ENCODE measurements at regions not wholly inside any gene's neighbourhood (a gene's known extent, or its start where the extent isn't known, plus 50 kb on each side); places are given as distances from the start of the nearest gene placed in this dataset.

DNA sequence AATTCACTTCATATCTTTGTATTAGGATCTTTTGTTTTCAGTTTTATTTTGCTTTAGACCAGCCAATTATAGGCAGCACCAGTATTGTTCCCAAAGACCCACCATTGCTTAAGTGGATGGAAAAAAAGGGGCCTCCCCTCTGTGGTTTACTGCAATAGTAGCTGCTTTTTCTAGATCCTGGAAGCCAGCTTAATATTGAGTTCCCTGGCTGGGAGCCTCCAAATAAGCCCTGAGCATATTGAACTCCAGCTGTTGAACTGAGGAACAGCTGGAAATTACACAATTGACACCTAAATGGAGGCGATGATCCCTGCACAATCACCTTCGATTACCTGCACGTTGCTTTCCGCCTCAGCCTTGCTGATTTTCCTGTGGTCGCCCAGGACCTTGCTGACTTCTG lies 576.0 kb downstream of the SOX6 start:
- Histone ChIP-seq H3K27ac (no peak overlapping the region), H3K36me3 (ENCODE audit: insufficient read depth, low read length) (no peaks in the 10 kb centered on the region), H3K9ac (ENCODE audit: insufficient read length) (no peak overlapping the region), H3K4me3 (no peak overlapping the region), H3K9me3 (ENCODE audit: low read depth, low read length) (no peaks in the 10 kb centered on the region)
- DNase-seq (ENCODE audit: low read depth, low spot score) = no peak
- TF ChIP-seq FOXP2 (optimal IDR thresholded peaks at IDR 0.05; ENCODE audit: control extremely low read depth, extremely low read length, insufficient read depth) (no peak), EZH2 (IDR thresholded peaks at IDR 0.05) (no peak), POLR2AphosphoS5 (IDR thresholded peaks at IDR 0.05; ENCODE audit: borderline replicate concordance, low read depth, low read length) (no peak)

DNA sequence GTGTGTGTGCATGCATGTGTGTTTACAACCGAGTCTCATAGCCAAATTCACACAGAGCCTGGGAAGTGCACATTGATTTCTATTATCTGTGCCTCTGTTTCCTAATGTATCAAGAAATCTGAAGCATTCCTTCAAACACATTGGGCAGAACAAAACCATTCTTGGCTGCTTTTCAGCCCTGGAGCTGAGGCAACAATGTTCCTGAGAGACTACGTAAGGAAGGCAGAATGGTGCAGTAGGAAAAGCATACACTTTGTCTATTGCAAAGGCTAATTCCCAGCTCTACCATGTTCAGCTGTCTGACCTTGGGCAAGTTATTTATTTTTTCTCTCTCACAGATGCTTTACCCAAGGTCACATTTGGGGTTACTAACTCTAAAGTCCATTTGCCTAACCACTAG lies 575.5 kb downstream of the SOX6 start:
- H3K9ac ChIP-seq (ENCODE audit: insufficient read length) = no peak overlapping the region
- H3K27ac ChIP-seq = no peak overlapping the region
- no peaks in the 10 kb centered on the region for H3K36me3 ChIP-seq (ENCODE audit: insufficient read depth, low read length)
- no peak for DNase-seq (ENCODE audit: low read depth, low spot score)
- TF ChIP-seq FOXP2 (optimal IDR thresholded peaks at IDR 0.05; ENCODE audit: control extremely low read depth, extremely low read length, insufficient read depth) (no peak), EZH2 (IDR thresholded peaks at IDR 0.05) (no peak), POLR2AphosphoS5 (IDR thresholded peaks at IDR 0.05; ENCODE audit: borderline replicate concordance, low read depth, low read length) (no peak)
- H3K9me3 ChIP-seq (ENCODE audit: low read depth, low read length) = no peaks in the 10 kb centered on the region
- no peak overlapping the region for H3K4me3 ChIP-seq

DNA sequence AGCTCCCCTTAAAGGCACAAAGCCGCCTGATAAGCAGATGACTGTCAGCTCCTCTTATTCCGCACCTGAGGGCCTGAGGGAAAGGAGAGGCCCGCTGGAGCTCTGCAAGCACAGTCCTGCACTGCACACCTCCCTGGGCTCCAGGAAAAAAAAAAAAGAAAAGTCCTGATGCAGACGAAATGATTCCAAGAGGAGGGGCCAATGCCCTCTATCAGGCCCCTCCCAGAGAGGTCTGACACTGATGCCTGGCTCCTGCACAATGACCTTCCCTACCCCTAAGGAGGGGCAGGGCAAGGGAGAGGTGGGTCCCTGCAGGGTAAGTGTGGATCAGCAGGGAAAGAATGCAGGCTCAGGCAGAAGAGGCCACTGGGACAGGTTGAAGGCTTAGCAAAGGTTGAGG lies 572.7 kb downstream of the SOX6 start:
- DNase-seq (ENCODE audit: low read depth, low spot score) = no peak
- no peak overlapping the region for H3K27ac ChIP-seq
- no peak for TF ChIP-seq EZH2 (IDR thresholded peaks at IDR 0.05)

DNA sequence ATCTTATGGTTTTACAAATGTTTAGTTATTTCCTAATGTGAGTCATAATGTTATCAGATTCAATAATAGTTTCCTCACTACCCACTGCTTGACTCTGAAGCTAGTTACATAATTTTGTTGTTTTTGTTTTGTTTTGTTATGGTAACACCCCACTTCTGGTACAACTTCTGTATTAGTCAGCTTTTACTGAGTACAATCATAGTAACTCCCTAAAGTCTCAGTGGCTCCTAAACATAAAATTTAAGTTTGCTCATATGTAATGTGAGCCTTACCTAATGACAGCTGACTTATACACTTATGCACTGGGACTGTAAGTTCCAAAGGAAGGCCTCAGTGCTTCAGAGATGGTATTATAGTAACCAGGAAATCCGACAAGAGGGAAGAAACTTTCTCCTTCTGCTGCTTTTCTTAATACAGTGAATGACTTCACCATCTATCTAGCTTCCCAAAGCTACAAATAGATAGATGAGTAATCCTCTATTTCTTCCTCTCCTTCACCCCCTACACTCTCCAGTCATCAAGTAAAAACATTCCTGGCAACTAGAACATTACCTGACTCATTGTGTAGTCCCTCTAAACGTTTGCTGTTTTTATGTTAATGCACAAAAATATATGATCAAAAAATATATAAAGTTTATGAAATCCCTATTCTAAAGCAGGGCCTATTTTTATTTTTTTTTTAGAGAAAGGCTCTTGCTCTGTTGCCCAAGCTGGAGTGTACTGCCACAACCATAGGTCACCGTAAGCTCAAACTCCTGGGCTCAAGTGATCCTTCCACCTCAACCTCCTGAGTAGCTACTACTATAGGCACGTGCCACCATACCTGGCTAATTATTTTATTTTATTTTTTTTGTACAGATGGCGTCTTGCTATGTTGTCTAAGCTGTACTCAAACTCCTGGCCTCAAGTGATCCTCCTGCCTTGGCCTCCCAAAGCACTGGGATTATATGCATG lies 563.0 kb downstream of the SOX6 start:
- Histone ChIP-seq H3K27ac (no peak overlapping the region), H3K9me3 (ENCODE audit: low read depth, low read length) (peaks cover 9% of the 10 kb centered on the region; the same call in 1 of the 2 replicates), H3K9ac (ENCODE audit: insufficient read length) (no peak overlapping the region), H3K36me3 (ENCODE audit: insufficient read depth, low read length) (no peaks in the 10 kb centered on the region), H3K4me3 (no peak overlapping the region)
- no peak for TF ChIP-seq POLR2AphosphoS5 (IDR thresholded peaks at IDR 0.05; ENCODE audit: borderline replicate concordance, low read depth, low read length)
- TF ChIP-seq FOXP2 (optimal IDR thresholded peaks at IDR 0.05; ENCODE audit: control extremely low read depth, extremely low read length, insufficient read depth) = no peak
- TF ChIP-seq EZH2 (IDR thresholded peaks at IDR 0.05) = no peak
- no peak for DNase-seq (ENCODE audit: low read depth, low spot score)

More for the DNA sequence above, 572.7 kb downstream of the SOX6 start:
- Histone ChIP-seq H3K4me3 (no peak overlapping the region), H3K36me3 (ENCODE audit: insufficient read depth, low read length) (no peaks in the 10 kb centered on the region), H3K9ac (ENCODE audit: insufficient read length) (no peak overlapping the region), H3K9me3 (ENCODE audit: low read depth, low read length) (no peaks in the 10 kb centered on the region)

DNA sequence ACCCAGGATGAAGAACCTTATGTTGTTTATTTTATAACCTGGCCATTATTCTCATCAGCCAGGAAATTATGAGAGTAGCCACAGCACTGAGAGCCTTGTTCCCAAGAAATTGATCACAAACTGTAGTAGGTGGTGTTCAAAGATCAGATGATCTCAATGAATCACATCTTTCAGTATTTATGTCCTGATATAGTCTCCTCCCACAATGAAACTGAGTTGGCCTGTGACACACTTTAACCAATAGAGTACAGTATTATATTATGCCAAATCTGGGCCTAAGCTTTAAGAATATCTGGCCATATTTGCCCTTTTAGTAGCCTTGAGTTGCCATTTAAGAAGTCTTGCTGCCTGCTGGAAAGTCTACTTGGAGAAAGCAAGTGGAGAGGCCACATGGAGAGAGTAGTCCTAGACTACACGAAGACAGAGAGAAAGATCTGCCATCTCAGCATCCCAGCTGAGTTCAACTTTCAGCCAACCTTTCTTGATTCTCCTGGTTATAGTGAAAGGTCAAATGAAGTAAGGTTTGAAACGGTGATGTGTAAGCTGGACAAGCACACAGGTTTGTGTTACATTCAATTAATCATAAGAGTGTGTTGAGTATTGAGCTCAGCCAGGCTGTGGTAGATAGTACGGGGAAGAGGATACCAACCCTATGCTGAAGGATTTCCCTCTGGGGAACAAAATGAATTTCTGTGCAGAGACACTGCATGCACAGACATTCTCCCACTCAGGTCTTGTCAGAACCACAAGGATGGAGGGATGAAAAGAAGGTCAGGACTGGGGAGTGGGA lies 561.8 kb downstream of the SOX6 start:
- no peak for DNase-seq (ENCODE audit: low read depth, low spot score)
- Histone ChIP-seq H3K27ac (no peak overlapping the region), H3K9me3 (ENCODE audit: low read depth, low read length) (peaks cover 9% of the 10 kb centered on the region; the same call in 1 of the 2 replicates), H3K9ac (ENCODE audit: insufficient read length) (no peak overlapping the region), H3K36me3 (ENCODE audit: insufficient read depth, low read length) (no peaks in the 10 kb centered on the region), H3K4me3 (no peak overlapping the region)
- TF ChIP-seq FOXP2 (optimal IDR thresholded peaks at IDR 0.05; ENCODE audit: control extremely low read depth, extremely low read length, insufficient read depth) (no peak), POLR2AphosphoS5 (IDR thresholded peaks at IDR 0.05; ENCODE audit: borderline replicate concordance, low read depth, low read length) (no peak), EZH2 (IDR thresholded peaks at IDR 0.05) (no peak)

DNA sequence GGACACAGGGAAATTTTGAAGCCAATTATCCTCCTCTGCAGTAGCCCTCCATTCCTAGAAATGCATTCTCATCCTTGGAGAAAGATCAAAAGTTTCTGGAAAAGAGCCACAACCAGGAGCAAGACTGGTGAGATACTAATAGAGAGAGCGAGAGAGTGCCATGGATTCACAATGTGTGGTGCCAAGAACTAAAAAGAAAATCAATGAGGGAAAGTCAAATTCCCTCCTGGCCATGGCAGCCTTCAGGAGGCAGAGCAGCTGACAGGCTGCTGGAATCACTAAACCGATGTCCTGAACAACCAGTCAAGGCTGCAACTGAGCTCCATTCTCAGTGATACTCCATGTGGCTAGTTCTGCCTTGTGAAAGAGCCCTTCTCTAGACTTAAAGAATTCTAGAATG lies 561.0 kb downstream of the SOX6 start:
- TF ChIP-seq FOXP2 (optimal IDR thresholded peaks at IDR 0.05; ENCODE audit: control extremely low read depth, extremely low read length, insufficient read depth) (no peak), POLR2AphosphoS5 (IDR thresholded peaks at IDR 0.05; ENCODE audit: borderline replicate concordance, low read depth, low read length) (no peak), EZH2 (IDR thresholded peaks at IDR 0.05) (no peak)
- no peak overlapping the region for H3K27ac ChIP-seq
- no peak overlapping the region for H3K9ac ChIP-seq (ENCODE audit: insufficient read length)
- DNase-seq (ENCODE audit: low read depth, low spot score) = no peak
- peaks cover 9% of the 10 kb centered on the region; the same call in 1 of the 2 replicates for H3K9me3 ChIP-seq (ENCODE audit: low read depth, low read length)
- H3K36me3 ChIP-seq (ENCODE audit: insufficient read depth, low read length) = no peaks in the 10 kb centered on the region
- no peak overlapping the region for H3K4me3 ChIP-seq

DNA sequence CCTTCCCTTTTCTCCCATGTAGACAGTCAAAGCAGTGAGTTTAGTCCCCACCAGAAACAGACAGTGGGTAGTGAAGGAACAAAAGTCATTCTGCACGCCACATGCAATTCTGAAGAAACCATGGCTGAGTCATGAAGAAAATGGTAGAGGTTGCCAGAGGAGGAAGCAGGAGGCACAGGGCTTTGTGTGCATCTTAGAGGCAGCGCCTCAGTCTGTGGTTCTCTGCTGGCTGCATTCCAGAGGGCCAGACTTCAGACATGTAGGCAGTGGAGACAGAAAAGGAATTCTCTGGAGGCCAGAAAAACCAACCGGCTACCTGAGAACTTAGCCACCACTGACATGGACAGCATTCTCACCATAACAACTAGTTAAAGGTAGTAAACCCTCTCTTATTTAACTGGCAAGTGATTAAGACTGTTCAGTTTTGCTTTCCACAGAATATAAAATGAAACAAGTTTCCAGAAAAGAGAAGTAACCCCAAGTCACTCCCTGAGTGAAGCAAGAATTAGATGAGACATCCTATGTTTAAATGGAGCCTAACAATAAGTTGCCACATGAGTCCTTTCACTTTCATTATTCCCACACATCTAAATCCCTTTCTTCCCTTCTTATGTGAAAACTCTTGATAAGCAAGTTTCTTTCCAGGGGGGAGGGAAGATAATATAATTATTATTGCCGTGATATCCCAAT lies 556.1 kb downstream of the SOX6 start:
- Histone ChIP-seq H3K4me3 (no peak overlapping the region), H3K27ac (no peak overlapping the region), H3K9ac (ENCODE audit: insufficient read length) (no peak overlapping the region), H3K36me3 (ENCODE audit: insufficient read depth, low read length) (no peaks in the 10 kb centered on the region), H3K9me3 (ENCODE audit: low read depth, low read length) (no peaks in the 10 kb centered on the region)
- TF ChIP-seq FOXP2 (optimal IDR thresholded peaks at IDR 0.05; ENCODE audit: control extremely low read depth, extremely low read length, insufficient read depth) = no peak
- TF ChIP-seq POLR2AphosphoS5 (IDR thresholded peaks at IDR 0.05; ENCODE audit: borderline replicate concordance, low read depth, low read length) = no peak
- no peak for TF ChIP-seq EZH2 (IDR thresholded peaks at IDR 0.05)
- DNase-seq (ENCODE audit: low read depth, low spot score) = no peak

DNA sequence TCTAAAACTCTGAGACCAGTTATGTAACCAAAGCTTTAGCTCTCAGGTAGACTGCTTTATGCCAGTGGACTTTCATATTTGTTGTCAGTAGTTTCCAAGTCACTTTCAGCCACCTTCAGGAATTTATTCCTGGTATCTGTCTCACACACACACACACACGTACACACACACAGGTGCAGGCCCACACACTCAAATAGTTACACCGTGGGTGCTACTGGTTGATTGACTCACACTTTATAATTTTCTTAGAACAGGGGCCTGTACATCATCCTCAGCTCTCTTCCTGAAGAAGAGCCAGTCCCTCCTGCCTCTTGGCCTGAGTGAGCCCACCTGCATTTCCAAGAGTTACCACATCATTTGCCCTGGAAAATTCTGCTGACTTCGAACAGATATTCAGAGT lies 555.2 kb downstream of the SOX6 start:
- DNase-seq (ENCODE audit: low read depth, low spot score) = no peak
- no peaks in the 10 kb centered on the region for H3K9me3 ChIP-seq (ENCODE audit: low read depth, low read length)
- no peaks in the 10 kb centered on the region for H3K36me3 ChIP-seq (ENCODE audit: insufficient read depth, low read length)
- H3K9ac ChIP-seq (ENCODE audit: insufficient read length) = no peak overlapping the region
- TF ChIP-seq FOXP2 (optimal IDR thresholded peaks at IDR 0.05; ENCODE audit: control extremely low read depth, extremely low read length, insufficient read depth) = no peak
- no peak for TF ChIP-seq EZH2 (IDR thresholded peaks at IDR 0.05)
- no peak for TF ChIP-seq POLR2AphosphoS5 (IDR thresholded peaks at IDR 0.05; ENCODE audit: borderline replicate concordance, low read depth, low read length)
- H3K4me3 ChIP-seq = no peak overlapping the region
- H3K27ac ChIP-seq = no peak overlapping the region

Data from SK-N-MC (cell line).